CD4-positive, alpha-beta T cell (primary cell): ENCODE measurements at regions not wholly inside any gene's neighbourhood (a gene's known extent, or its start where the extent isn't known, plus 50 kb on each side); places are given as distances from the start of the nearest gene placed in this dataset.

Experiments used
- ATAC-seq: fragments of 200-7000 bp; cut with Tn5 transposase; one replicate; pipeline ENCODE4 v1.10.0; 2022; ENCODE audit warnings: mild to moderate bottlenecking; ENCODE audit not compliant: poor library complexity
- CTCF ChIA-PET: fragments of 350-600 bp; sonication (Branson Sonifier 250); formaldehyde crosslinking; loops from one replicate; lab custom pipeline; 2021; ENCODE audit warnings: antibody characterized with exemption, inconsistent platforms; lab: Charles Lee
- POLR2A ChIA-PET: fragments of 350-600 bp; sonication (Branson Sonifier 250); formaldehyde crosslinking; loops from one replicate; lab custom pipeline; 2021; ENCODE audit warnings: antibody characterized with exemption, inconsistent platforms; lab: Charles Lee
- DNase-seq, 14 experiments: peaks; one replicate each; pipeline ENCODE4 v3.0.0-alpha.2; 2013 to 2020; ENCODE audit warnings: mixed read lengths in 2 of 14
- H3K27ac ChIP-seq, 2 donors: one replicate each; pipeline versions ENCODE4 v1.5.1 to v1.7.0; 2013; ENCODE audit warnings: low read length in 2 of 2, low read depth in 1 of 2, mild to moderate bottlenecking in 1 of 2
- H3K27me3 ChIP-seq, 2 experiments: 1 replicate in 1 of 2; 2 replicates in 1 of 2; pipeline versions ENCODE4 v1.6.1 to v1.7.0; 2013; ENCODE audit warnings: low read length in 2 of 2, control low read depth in 1 of 2, mild to moderate bottlenecking in 1 of 2, moderate library complexity in 1 of 2; ENCODE audit not compliant: insufficient read depth in 2 of 2, control insufficient read depth in 1 of 2
- H3K36me3 ChIP-seq: one replicate; pipeline ENCODE4 v1.6.1; 2013; ENCODE audit warnings: low read length, control low read depth; ENCODE audit not compliant: insufficient read depth
- H3K4me1 ChIP-seq: one replicate; pipeline ENCODE4 v1.6.1; 2013; ENCODE audit warnings: low read length, control low read depth; ENCODE audit not compliant: insufficient read depth
- H3K4me3 ChIP-seq: one replicate; pipeline ENCODE4 v1.5.1; 2013; ENCODE audit warnings: mild to moderate bottlenecking, low read length, moderate library complexity
- H3K9me3 ChIP-seq, 2 experiments: 1 replicate in 1 of 2; 2 replicates in 1 of 2; pipeline versions ENCODE4 v1.6.1 to v1.7.0; 2013; ENCODE audit warnings: low read length in 2 of 2, mild to moderate bottlenecking in 2 of 2, control low read depth in 1 of 2, moderate library complexity in 1 of 2; ENCODE audit not compliant: control insufficient read depth in 1 of 2, insufficient read depth in 1 of 2
- H3K27ac Mint-ChIP-seq: one replicate; pipeline ENCODE4 v1.8.0; 2020; ENCODE audit warnings: mixed read lengths
- H3K27me3 Mint-ChIP-seq: one replicate; pipeline ENCODE4 v1.8.0; 2021; ENCODE audit warnings: mixed read lengths
- H3K36me3 Mint-ChIP-seq: one replicate; pipeline ENCODE4 v1.8.0; 2021; ENCODE audit warnings: low read depth, mixed read lengths
- H3K4me1 Mint-ChIP-seq: one replicate; pipeline ENCODE4 v1.8.0; 2021; ENCODE audit warnings: low read depth, mixed read lengths
- H3K4me3 Mint-ChIP-seq: one replicate; pipeline ENCODE4 v1.8.0; 2020; ENCODE audit warnings: mild to moderate bottlenecking, mixed read lengths
- H3K9me3 Mint-ChIP-seq: one replicate; pipeline ENCODE4 v1.8.0; 2020; ENCODE audit warnings: mixed read lengths
- intact Hi-C, 2 experiments: fragments of 100-400 bp; cut with DNase I in 1 of 2; cut with micrococcal nuclease in 1 of 2; formaldehyde crosslinking; loops; one replicate each; pipeline versions ENCODE4 v1.15.1 to v1.9.0; 2023 to 2025; cut with DNase I, micrococcal nuclease
- TF ChIP-seq, protein P1 (sequence below): fragments of 200-600 bp; IDR thresholded peaks from one replicate; pipeline ENCODE4 v1.8.0; 2022; ENCODE audit warnings: antibody characterized with exemption, mild to moderate bottlenecking

GRCh38 chr6:91142154-91142553 lies 555.3 kb upstream of the MAP3K7 start:
- Histone ChIP-seq H3K4me1 (no peaks in the 10 kb centered on the region), H3K27ac (no peak overlapping the region), H3K36me3 (no peaks in the 10 kb centered on the region), H3K4me3 (no peak overlapping the region), H3K9me3 (no peaks in the 10 kb centered on the region), H3K27me3 (no peaks in the 10 kb centered on the region)
- DNase-seq (no peak), ATAC-seq (no peak)
- intact Hi-C loops = no loop called here
- Mint-ChIP-seq H3K4me3 (no peak overlapping the region), H3K27me3 (no peaks in the 10 kb centered on the region), H3K36me3 (no peaks in the 10 kb centered on the region), H3K9me3 (no peaks in the 10 kb centered on the region), H3K4me1 (no peaks in the 10 kb centered on the region), H3K27ac (no peak overlapping the region)
- POLR2A ChIA-PET = no interaction called here
- TF ChIP-seq, protein P1, sequence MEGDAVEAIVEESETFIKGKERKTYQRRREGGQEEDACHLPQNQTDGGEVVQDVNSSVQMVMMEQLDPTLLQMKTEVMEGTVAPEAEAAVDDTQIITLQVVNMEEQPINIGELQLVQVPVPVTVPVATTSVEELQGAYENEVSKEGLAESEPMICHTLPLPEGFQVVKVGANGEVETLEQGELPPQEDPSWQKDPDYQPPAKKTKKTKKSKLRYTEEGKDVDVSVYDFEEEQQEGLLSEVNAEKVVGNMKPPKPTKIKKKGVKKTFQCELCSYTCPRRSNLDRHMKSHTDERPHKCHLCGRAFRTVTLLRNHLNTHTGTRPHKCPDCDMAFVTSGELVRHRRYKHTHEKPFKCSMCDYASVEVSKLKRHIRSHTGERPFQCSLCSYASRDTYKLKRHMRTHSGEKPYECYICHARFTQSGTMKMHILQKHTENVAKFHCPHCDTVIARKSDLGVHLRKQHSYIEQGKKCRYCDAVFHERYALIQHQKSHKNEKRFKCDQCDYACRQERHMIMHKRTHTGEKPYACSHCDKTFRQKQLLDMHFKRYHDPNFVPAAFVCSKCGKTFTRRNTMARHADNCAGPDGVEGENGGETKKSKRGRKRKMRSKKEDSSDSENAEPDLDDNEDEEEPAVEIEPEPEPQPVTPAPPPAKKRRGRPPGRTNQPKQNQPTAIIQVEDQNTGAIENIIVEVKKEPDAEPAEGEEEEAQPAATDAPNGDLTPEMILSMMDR = no peak
- CTCF ChIA-PET = no interaction called here

GRCh38 chr6:91141346-91141745 lies 554.5 kb upstream of the MAP3K7 start:
- intact Hi-C loops = no loop called here
- TF ChIP-seq, protein P1 = no peak
- Mint-ChIP-seq H3K36me3 (no peaks in the 10 kb centered on the region), H3K4me1 (no peaks in the 10 kb centered on the region), H3K27me3 (no peaks in the 10 kb centered on the region), H3K4me3 (no peak overlapping the region), H3K9me3 (no peaks in the 10 kb centered on the region), H3K27ac (no peak overlapping the region)
- no peaks in the 10 kb centered on the region for H3K9me3 ChIP-seq
- no peak overlapping the region for H3K27ac ChIP-seq
- no peak for DNase-seq
- ChIA-PET CTCF (no interaction called here), POLR2A (no interaction called here)
- no peaks in the 10 kb centered on the region for H3K36me3 ChIP-seq
- H3K4me3 ChIP-seq = no peak overlapping the region
- ATAC-seq = no peak
- H3K27me3 ChIP-seq = no peaks in the 10 kb centered on the region
- no peaks in the 10 kb centered on the region for H3K4me1 ChIP-seq

- ChIA-PET POLR2A (no interaction called here), CTCF (no interaction called here)
- DNase-seq = no peak
- TF ChIP-seq, protein P1 = no peak
- Mint-ChIP-seq H3K9me3 (no peaks in the 10 kb centered on the region), H3K4me3 (no peak overlapping the region), H3K27me3 (no peaks in the 10 kb centered on the region), H3K36me3 (no peaks in the 10 kb centered on the region), H3K4me1 (no peaks in the 10 kb centered on the region), H3K27ac (no peak overlapping the region)
- Histone ChIP-seq H3K27ac (no peak overlapping the region), H3K4me3 (no peak overlapping the region), H3K27me3 (no peaks in the 10 kb centered on the region), H3K4me1 (no peaks in the 10 kb centered on the region), H3K36me3 (no peaks in the 10 kb centered on the region), H3K9me3 (no peaks in the 10 kb centered on the region)
- no peak for ATAC-seq
- intact Hi-C loops = no loop called here
These were observed 553.6 kb upstream of the MAP3K7 start for GRCh38 chr6:91140449-91140848.
